Lung (tissue), 11 donors: ENCODE measurements at regions not wholly inside any gene's neighbourhood (a gene's known extent, or its start where the extent isn't known, plus 50 kb on each side); places are given as distances from the start of the nearest gene placed in this dataset.
A peak's percentile ranks its signal among the peaks of the same experiment; 100 is the strongest.
"Not testable (repeated sequence)": the region's sequence is repeated elsewhere in the genome, so short reads cannot be mapped to it uniquely, and the experiment has no call there.

Experiments
- ATAC-seq: fragments of 200-7000 bp; cut with Tn5 transposase; one replicate; pipeline ENCODE4 v1.9.1; 2020; ENCODE audit warnings: moderate number of reproducible peaks; ENCODE audit not compliant: insufficient read depth, low FRiP score
- DNase-seq, 3 donors: peaks; one replicate each; pipeline ENCODE4 v3.0.0-alpha.2; 2013 to 2017
- H3K27ac ChIP-seq, 2 donors: one replicate each; pipeline ENCODE4 v1.5.1; 2013; ENCODE audit warnings: mild to moderate bottlenecking in 2 of 2, moderate library complexity in 2 of 2, control low read depth in 1 of 2, inconsistent platforms in 1 of 2, low read depth in 1 of 2, low read length in 1 of 2
- H3K27me3 ChIP-seq, 3 donors: one replicate each; pipeline ENCODE4 v1.5.1; 2013; ENCODE audit warnings: low read length in 2 of 3; ENCODE audit not compliant: control insufficient read depth in 3 of 3, insufficient read depth in 3 of 3
- H3K36me3 ChIP-seq, 4 donors: one replicate each; pipeline ENCODE4 v1.5.1; 2013; ENCODE audit warnings: low read length in 4 of 4, mild to moderate bottlenecking in 1 of 4, moderate library complexity in 1 of 4; ENCODE audit not compliant: control insufficient read depth in 4 of 4, insufficient read depth in 4 of 4
- H3K4me1 ChIP-seq, 5 donors: one replicate each; pipeline ENCODE4 v1.5.1; 2013; ENCODE audit warnings: low read length in 5 of 5, mild to moderate bottlenecking in 2 of 5, moderate library complexity in 1 of 5; ENCODE audit not compliant: control insufficient read depth in 5 of 5, insufficient read depth in 5 of 5
- H3K4me3 ChIP-seq: one replicate; pipeline ENCODE4 v1.5.1; 2013; ENCODE audit warnings: mild to moderate bottlenecking, control low read depth, moderate library complexity
- H3K9ac ChIP-seq, 2 donors: one replicate each; pipeline ENCODE4 v1.5.1; 2013; ENCODE audit warnings: low read length in 2 of 2, control low read depth in 1 of 2; ENCODE audit not compliant: insufficient read depth in 1 of 2
- H3K9me3 ChIP-seq, 4 donors: one replicate each; pipeline ENCODE4 v1.5.1; 2013; ENCODE audit warnings: low read length in 3 of 4, mild to moderate bottlenecking in 1 of 4, moderate library complexity in 1 of 4; ENCODE audit not compliant: control insufficient read depth in 4 of 4, insufficient read depth in 3 of 4
- WGBS, 2 donors: extraction: QIAGEN DNeasy Blood & Tissue Kit; methylation state at CpG; one replicate each; pipeline ENCODE4 v1.1.7; 2013; 5-methylcytosine and 5-hydroxymethylcytosine counted together
- TF ChIP-seq, protein P1 (sequence below): IDR thresholded peaks from 2 replicates; pipeline ENCODE4 v1.5.1; 2012; ENCODE audit warnings: mild to moderate bottlenecking; ENCODE audit errors: control extremely low read depth, extremely low read depth
- donor health status: control.
- donor health status: control.
- donor health status: Bipolar disorder and iron deficiency.
- donor health status: healthy.
- donor health status: DM: yes; HTN: yes; CAD: no.

- WGBS, 2 donors, result 90 to 93% methylated on average over 2 of the region's 2 CpGs
- no peak for ATAC-seq
- H3K9me3 ChIP-seq, result peaks cover 0 to 2% (median 0%) of the 10 kb centered on the region in 4 donors
Measured at GRCh38 chr18:77346208-77346810, 96.7 kb downstream of the GALR1 start.

DNA sequence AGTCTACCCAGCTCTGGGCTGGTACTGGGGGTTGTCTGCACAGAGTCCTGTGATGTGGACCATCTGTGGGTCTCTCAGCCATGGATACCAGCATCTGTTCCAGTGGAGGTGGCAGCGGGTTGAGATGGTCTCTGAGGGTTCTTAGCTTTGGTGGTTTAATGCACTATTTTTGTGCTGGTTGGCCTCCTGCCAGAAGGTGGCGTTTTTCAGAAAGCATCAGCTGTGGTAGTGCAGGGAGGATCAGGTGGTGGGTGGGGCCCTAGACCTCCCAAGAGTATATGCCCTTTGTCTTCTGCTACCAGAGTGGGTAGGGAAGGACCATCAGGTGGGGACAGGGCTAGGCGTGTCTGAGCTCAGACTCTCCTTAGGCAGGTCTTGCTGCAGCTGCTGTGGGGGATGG lies 103.7 kb downstream of the GALR1 start:
- DNase-seq, ATAC-seq, H3K36me3 ChIP-seq, H3K27ac ChIP-seq, H3K4me3 ChIP-seq, H3K4me1 ChIP-seq, H3K9me3 ChIP-seq, H3K9ac ChIP-seq, H3K27me3 ChIP-seq: not testable (repeated sequence)
- WGBS, 2 donors, result 71 to 74% methylated on average over 3 of the region's 3 CpGs

More at GRCh38 chr18:77346208-77346810, 96.7 kb downstream of the GALR1 start:
- TF ChIP-seq, protein P1, sequence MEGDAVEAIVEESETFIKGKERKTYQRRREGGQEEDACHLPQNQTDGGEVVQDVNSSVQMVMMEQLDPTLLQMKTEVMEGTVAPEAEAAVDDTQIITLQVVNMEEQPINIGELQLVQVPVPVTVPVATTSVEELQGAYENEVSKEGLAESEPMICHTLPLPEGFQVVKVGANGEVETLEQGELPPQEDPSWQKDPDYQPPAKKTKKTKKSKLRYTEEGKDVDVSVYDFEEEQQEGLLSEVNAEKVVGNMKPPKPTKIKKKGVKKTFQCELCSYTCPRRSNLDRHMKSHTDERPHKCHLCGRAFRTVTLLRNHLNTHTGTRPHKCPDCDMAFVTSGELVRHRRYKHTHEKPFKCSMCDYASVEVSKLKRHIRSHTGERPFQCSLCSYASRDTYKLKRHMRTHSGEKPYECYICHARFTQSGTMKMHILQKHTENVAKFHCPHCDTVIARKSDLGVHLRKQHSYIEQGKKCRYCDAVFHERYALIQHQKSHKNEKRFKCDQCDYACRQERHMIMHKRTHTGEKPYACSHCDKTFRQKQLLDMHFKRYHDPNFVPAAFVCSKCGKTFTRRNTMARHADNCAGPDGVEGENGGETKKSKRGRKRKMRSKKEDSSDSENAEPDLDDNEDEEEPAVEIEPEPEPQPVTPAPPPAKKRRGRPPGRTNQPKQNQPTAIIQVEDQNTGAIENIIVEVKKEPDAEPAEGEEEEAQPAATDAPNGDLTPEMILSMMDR, result no peak
- Histone ChIP-seq H3K4me3 (no peak overlapping the region), H3K4me1 (no peaks in the 10 kb centered on the region), H3K9ac (no peak overlapping the region), H3K36me3 (no peaks in the 10 kb centered on the region), H3K27me3 (no peaks in the 10 kb centered on the region), H3K27ac (peak overlapping the region in 1 of 2 donors; percentile 17)
- DNase-seq, result no peak

DNA sequence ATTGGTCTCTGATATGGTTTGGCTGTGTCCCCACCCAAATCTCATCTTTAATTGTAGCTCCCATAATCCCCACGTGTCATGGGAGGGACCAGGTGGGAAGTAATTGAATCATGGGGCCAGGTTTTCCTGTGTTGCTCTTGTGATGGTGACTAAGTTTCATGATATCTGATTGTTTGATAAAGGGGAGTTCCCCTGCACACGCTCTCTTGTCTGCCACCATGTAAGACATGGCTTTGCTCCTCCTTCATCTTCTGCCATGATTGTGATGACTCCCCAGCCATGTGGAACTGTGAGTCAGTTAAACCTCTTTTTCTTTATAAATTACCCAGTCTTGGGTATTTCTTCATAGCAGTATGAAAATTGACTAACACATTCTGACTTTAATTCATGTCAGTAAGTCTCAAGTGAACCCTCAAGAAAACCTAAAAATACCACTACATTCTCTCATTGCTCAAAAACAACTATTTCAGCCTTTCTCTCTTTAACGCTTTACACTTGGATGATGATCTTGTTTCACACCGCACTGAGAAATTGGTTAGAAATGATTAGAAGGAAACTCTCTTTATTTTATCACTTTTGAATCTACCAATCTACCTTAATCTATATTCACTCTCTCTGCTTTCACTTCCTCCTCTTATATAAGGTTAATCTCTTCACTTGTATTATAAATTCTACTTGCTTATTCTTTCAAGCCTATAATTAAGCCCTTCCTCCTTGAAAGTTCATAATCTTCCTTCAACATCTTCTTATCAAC lies 110.1 kb downstream of the GALR1 start:
- TF ChIP-seq, protein P1, result no peak
- ATAC-seq, result no peak
- no peak for DNase-seq
- WGBS, 2 donors, result 50 to 71% methylated on average over 4 of the region's 4 CpGs
- no peak overlapping the region for H3K9ac ChIP-seq
- H3K4me3 ChIP-seq, result no peak overlapping the region
- H3K36me3 ChIP-seq, result no peaks in the 10 kb centered on the region
- H3K27ac ChIP-seq, result no peak overlapping the region
- no peaks in the 10 kb centered on the region for H3K4me1 ChIP-seq
- no peaks in the 10 kb centered on the region for H3K27me3 ChIP-seq
- peaks cover 0 to 3% (median 0%) of the 10 kb centered on the region in 4 donors for H3K9me3 ChIP-seq

DNA sequence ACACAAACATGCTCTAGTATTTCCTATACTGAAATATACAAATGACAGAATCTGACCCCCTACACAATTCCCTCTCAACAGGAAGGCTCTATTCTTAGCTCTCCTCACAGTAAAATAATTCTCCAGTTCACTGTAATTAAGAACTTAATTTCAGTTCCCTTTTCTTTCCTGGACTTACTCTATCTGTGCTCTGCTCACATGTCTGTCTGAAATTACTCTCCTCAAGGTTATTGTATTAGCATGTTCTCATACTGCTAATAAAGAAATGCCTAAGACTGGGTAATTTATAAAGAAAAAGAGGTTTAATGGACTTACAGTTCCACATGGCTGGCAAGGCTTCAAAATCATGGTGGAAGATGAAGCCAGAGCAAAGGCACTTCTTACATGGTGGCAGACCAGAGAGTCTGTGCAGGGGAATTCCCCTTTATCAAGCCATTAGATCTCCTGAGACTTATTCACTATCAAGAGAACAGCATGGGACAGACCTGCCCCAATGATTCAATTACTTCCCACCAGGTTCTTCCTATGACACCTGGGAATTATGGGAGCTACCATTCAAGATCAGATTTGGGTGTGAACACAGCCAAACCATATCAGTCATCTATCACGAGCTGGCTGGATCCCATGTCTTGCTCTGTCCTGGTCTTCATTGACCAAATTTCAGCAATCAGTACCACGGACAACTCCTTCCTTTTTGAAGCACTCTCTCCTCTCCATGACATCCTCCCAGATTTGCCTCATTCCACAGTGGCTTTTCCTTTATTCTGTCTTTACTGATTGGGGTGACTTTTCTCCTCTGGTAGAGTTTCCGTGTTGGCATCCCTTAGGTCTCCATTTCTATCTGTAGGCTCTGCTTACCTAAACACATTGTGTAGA lies 110.9 kb downstream of the GALR1 start:
- TF ChIP-seq, protein P1, result no peak
- no peak overlapping the region for H3K9ac ChIP-seq
- H3K27me3 ChIP-seq, result peaks cover 0 to 4% (median 2%) of the 10 kb centered on the region in 3 donors
- no peak for ATAC-seq
- H3K36me3 ChIP-seq, result no peaks in the 10 kb centered on the region
- DNase-seq, result peak in 2 of 3 donors; percentile 4 to 45
- WGBS, 2 donors, result 64 to 70% methylated on average over 3 of the region's 3 CpGs
- H3K4me3 ChIP-seq, result no peak overlapping the region
- H3K9me3 ChIP-seq, result peaks cover 0 to 3% (median 0%) of the 10 kb centered on the region in 4 donors
- H3K27ac ChIP-seq, result no peak overlapping the region
- no peaks in the 10 kb centered on the region for H3K4me1 ChIP-seq
